ENCODE measurements at regions not wholly inside any gene's neighbourhood (a gene's known extent, or its start where the extent isn't known, plus 50 kb on each side); places are given as distances from the start of the nearest gene placed in this dataset.

- no peak for TF ChIP-seq CTCF (IDR thresholded peaks at IDR 0.05; ENCODE audit: control insufficient read depth, extremely low read depth, insufficient read depth)
- no peak for DNase-seq (ENCODE audit: low read depth)
Observed at GRCh38 chr9:90343366-90343765, 299.3 kb downstream of the DIRAS2 start.

GRCh38 chr9:90343991-90344390 is 298.6 kb downstream of the DIRAS2 start:
- H3K4me3 ChIP-seq (ENCODE audit: low read depth, low read length), result no peak overlapping the region
- no peak for TF ChIP-seq CTCF (IDR thresholded peaks at IDR 0.05; ENCODE audit: control insufficient read depth, extremely low read depth, insufficient read depth)
- no peak for DNase-seq (ENCODE audit: low read depth)

More at GRCh38 chr9:90343366-90343765, 299.3 kb downstream of the DIRAS2 start:
- H3K4me3 ChIP-seq (ENCODE audit: low read depth, low read length), result no peak overlapping the region

- TF ChIP-seq CTCF (IDR thresholded peaks at IDR 0.05; ENCODE audit: control insufficient read depth, extremely low read depth, insufficient read depth), result no peak
- DNase-seq (ENCODE audit: low read depth), result no peak
- no peak overlapping the region for H3K4me3 ChIP-seq (ENCODE audit: low read depth, low read length)
Observed at GRCh38 chr9:90365666-90366065, 277.0 kb downstream of the DIRAS2 start.

- DNase-seq (ENCODE audit: low read depth), result peak; percentile 64
- TF ChIP-seq CTCF (IDR thresholded peaks at IDR 0.05; ENCODE audit: control insufficient read depth, extremely low read depth, insufficient read depth), result no peak
- H3K4me3 ChIP-seq (ENCODE audit: low read depth, low read length), result no peak overlapping the region
Observed at GRCh38 chr9:90368241-90368640, 274.4 kb downstream of the DIRAS2 start.

GRCh38 chr9:90368928-90369327 is 273.7 kb downstream of the DIRAS2 start:
- TF ChIP-seq CTCF (IDR thresholded peaks at IDR 0.05; ENCODE audit: control insufficient read depth, extremely low read depth, insufficient read depth), result no peak
- DNase-seq (ENCODE audit: low read depth), result no peak
- no peak overlapping the region for H3K4me3 ChIP-seq (ENCODE audit: low read depth, low read length)

- no peak for TF ChIP-seq CTCF (IDR thresholded peaks at IDR 0.05; ENCODE audit: control insufficient read depth, extremely low read depth, insufficient read depth)
- no peak overlapping the region for H3K4me3 ChIP-seq (ENCODE audit: low read depth, low read length)
- no peak for DNase-seq (ENCODE audit: low read depth)
Observed at GRCh38 chr9:90379771-90380170, 262.9 kb downstream of the DIRAS2 start.

GRCh38 chr9:90385146-90385545 is 257.5 kb downstream of the DIRAS2 start:
- no peak overlapping the region for H3K4me3 ChIP-seq (ENCODE audit: low read depth, low read length)
- no peak for TF ChIP-seq CTCF (IDR thresholded peaks at IDR 0.05; ENCODE audit: control insufficient read depth, extremely low read depth, insufficient read depth)
- no peak for DNase-seq (ENCODE audit: low read depth)
